Peyer's patch (tissue), 4 donors: ENCODE measurements at regions not wholly inside any gene's neighbourhood (a gene's known extent, or its start where the extent isn't known, plus 50 kb on each side); places are given as distances from the start of the nearest gene placed in this dataset.

ENCODE experiments used
- DNase-seq, 3 donors: peaks; one replicate each; pipeline ENCODE4 v3.0.0-alpha.2; 2017 to 2019
- H3K27ac ChIP-seq, 4 donors: fragments of 200-600 bp; sonication (generic); one replicate each; pipeline ENCODE4 v1.5.1; 2016 to 2019
- H3K27me3 ChIP-seq, 2 donors: fragments of 200-600 bp; sonication (generic); one replicate each; pipeline ENCODE4 v1.5.1; 2019
- H3K36me3 ChIP-seq, 3 donors: fragments of 200-600 bp; sonication (generic); one replicate each; pipeline ENCODE4 v1.5.1; 2016 to 2019
- H3K4me1 ChIP-seq, 4 donors: fragments of 200-600 bp; sonication (generic); one replicate each; pipeline ENCODE4 v1.5.1; 2016 to 2019
- H3K4me3 ChIP-seq, 4 donors: fragments of 200-600 bp; sonication (generic); 1 replicate in 3 of 4; 2 replicates in 1 of 4; pipeline ENCODE4 v1.5.1; 2016 to 2019; ENCODE audit warnings: mild to moderate bottlenecking in 1 of 4
- H3K9me3 ChIP-seq, 4 donors: fragments of 200-600 bp; sonication (generic); one replicate each; pipeline ENCODE4 v1.5.1; 2016 to 2019; ENCODE audit warnings: mild to moderate bottlenecking in 1 of 4
- CTCF ChIP-seq, 6 experiments: fragments of 450-650 bp in 4 of 6; fragments of 200-600 bp in 2 of 6; sonication (generic) in 1 of 6; IDR thresholded peaks; one replicate each; pipeline ENCODE4 v1.5.1; 2017 to 2019; ENCODE audit warnings: antibody characterized with exemption in 6 of 6, mild to moderate bottlenecking in 3 of 6, moderate library complexity in 1 of 6
- POLR2A ChIP-seq, 2 donors: fragments of 450-650 bp; IDR thresholded peaks; one replicate each; pipeline ENCODE4 v1.5.1; 2017; ENCODE audit warnings: antibody characterized with exemption in 2 of 2, mild to moderate bottlenecking in 2 of 2, moderate library complexity in 2 of 2

GRCh38 chr20:60228255-60228654 is 270.0 kb downstream of the CDH26 start:
- no peak for DNase-seq
- Histone ChIP-seq H3K27me3 (no peaks in the 10 kb centered on the region), H3K4me3 (no peak overlapping the region), H3K4me1 (no peaks in the 10 kb centered on the region), H3K9me3 (no peaks in the 10 kb centered on the region), H3K36me3 (no peaks in the 10 kb centered on the region), H3K27ac (no peak overlapping the region)
- TF ChIP-seq CTCF (IDR thresholded peaks at IDR 0.05) (no peak), POLR2A (IDR thresholded peaks at IDR 0.05) (no peak)

- H3K27ac ChIP-seq: no peak overlapping the region
- no peak overlapping the region for H3K4me3 ChIP-seq
- no peaks in the 10 kb centered on the region for H3K27me3 ChIP-seq
- no peak for DNase-seq
- no peaks in the 10 kb centered on the region for H3K4me1 ChIP-seq
- no peak for TF ChIP-seq CTCF (IDR thresholded peaks at IDR 0.05)
- no peak for TF ChIP-seq POLR2A (IDR thresholded peaks at IDR 0.05)
- no peaks in the 10 kb centered on the region for H3K9me3 ChIP-seq
- H3K36me3 ChIP-seq: no peaks in the 10 kb centered on the region
Measured at GRCh38 chr20:60232380-60232779, 274.2 kb downstream of the CDH26 start.

GRCh38 chr20:60233018-60233630 is 274.9 kb downstream of the CDH26 start:
- DNase-seq: no peak
- no peak for TF ChIP-seq POLR2A (IDR thresholded peaks at IDR 0.05)
- TF ChIP-seq CTCF (IDR thresholded peaks at IDR 0.05): no peak
- Histone ChIP-seq H3K4me1 (no peaks in the 10 kb centered on the region), H3K36me3 (no peaks in the 10 kb centered on the region), H3K27me3 (no peaks in the 10 kb centered on the region), H3K27ac (no peak overlapping the region), H3K4me3 (no peak overlapping the region), H3K9me3 (no peaks in the 10 kb centered on the region)

GRCh38 chr20:60236613-60237012 is 278.4 kb downstream of the CDH26 start:
- no peaks in the 10 kb centered on the region for H3K36me3 ChIP-seq
- DNase-seq: no peak

DNA sequence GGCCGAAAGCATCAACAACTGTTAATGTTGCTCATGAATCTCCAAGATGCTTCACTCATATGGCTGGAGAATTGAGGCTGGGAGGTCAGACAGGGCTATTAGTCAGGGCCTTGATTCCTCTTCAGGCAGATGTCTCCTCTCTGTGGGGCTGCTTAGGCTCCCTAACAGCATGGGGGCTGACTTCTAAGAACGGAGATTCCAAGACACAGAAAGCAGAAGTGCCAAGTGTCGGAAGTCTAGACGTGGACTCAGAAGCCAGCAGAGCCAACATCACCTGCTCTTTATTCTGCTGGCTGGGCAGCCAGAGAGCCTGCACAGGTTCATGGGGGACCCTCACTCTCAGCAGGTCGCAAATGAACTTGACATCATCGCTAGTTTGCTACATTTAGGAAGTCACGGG is 279.8 kb downstream of the CDH26 start:
- Histone ChIP-seq H3K4me1 (no peaks in the 10 kb centered on the region), H3K36me3 (no peaks in the 10 kb centered on the region), H3K27me3 (no peaks in the 10 kb centered on the region), H3K27ac (no peak overlapping the region), H3K4me3 (no peak overlapping the region), H3K9me3 (peaks cover 0 to 3% (median 0%) of the 10 kb centered on the region in 4 donors)
- TF ChIP-seq POLR2A (IDR thresholded peaks at IDR 0.05) (no peak), CTCF (IDR thresholded peaks at IDR 0.05) (no peak)
- no peak for DNase-seq

More at GRCh38 chr20:60236613-60237012, 278.4 kb downstream of the CDH26 start:
- H3K27ac ChIP-seq: no peak overlapping the region
- H3K9me3 ChIP-seq: peaks cover 0 to 3% (median 0%) of the 10 kb centered on the region in 4 donors
- no peaks in the 10 kb centered on the region for H3K27me3 ChIP-seq
- no peaks in the 10 kb centered on the region for H3K4me1 ChIP-seq
- TF ChIP-seq CTCF (IDR thresholded peaks at IDR 0.05): no peak
- TF ChIP-seq POLR2A (IDR thresholded peaks at IDR 0.05): no peak
- no peak overlapping the region for H3K4me3 ChIP-seq
